Motor neuron (in vitro differentiated cells): ENCODE measurements at regions not wholly inside any gene's neighbourhood (a gene's known extent, or its start where the extent isn't known, plus 50 kb on each side); places are given as distances from the start of the nearest gene placed in this dataset.
A peak's percentile ranks its signal among the peaks of the same experiment; 100 is the strongest.

Experiments used
- ATAC-seq, 8 experiments: fragments of 200-7000 bp; cut with Tn5 transposase; replicated peaks in 6 of 8; 2 replicates each; pipeline ENCODE4 v1.8.0; 2021; ENCODE audit warnings: mild to moderate bottlenecking in 8 of 8, moderate library complexity in 8 of 8
- H3K27ac ChIP-seq, 2 donors: fragments of 250-450 bp; sonication (Bioruptor Pico); 2 replicates each; pipeline ENCODE4 v1.9.0; 2021; ENCODE audit warnings: antibody characterized with exemption in 2 of 2, mild to moderate bottlenecking in 2 of 2, moderate library complexity in 1 of 2
- H3K4me1 ChIP-seq, 2 donors: fragments of 250-450 bp; sonication (Bioruptor Pico); replicated peaks in 1 of 2; 2 replicates each; pipeline ENCODE4 v1.6.1; 2021; ENCODE audit warnings: antibody characterized with exemption in 2 of 2, mild to moderate bottlenecking in 2 of 2, moderate library complexity in 1 of 2
- H3K4me3 ChIP-seq, 5 donors: fragments of 250-450 bp; sonication (Bioruptor Pico); 2 replicates each; pipeline ENCODE4 v1.9.0; 2021; ENCODE audit warnings: antibody characterized with exemption in 5 of 5, mild to moderate bottlenecking in 5 of 5, moderate library complexity in 4 of 5
- WGBS, 10 experiments: fragments of 450-650 bp; shearing (Covaris generic); methylation state at CpG; one replicate each; pipeline ENCODE4 v1.0.0; 2022; 5-methylcytosine and 5-hydroxymethylcytosine counted together
- in situ Hi-C, 9 experiments: fragments of 400-800 bp; cut with MboI; loops; one replicate each; pipeline ENCODE4 v1.15.0; 2021; ENCODE audit warnings: low sequenced_read_pairs in 9 of 9, low pct_unique_long_range_greater_than_20kb in 2 of 9; ENCODE audit not compliant: unreplicated experiment in 9 of 9

- H3K27ac ChIP-seq: no peak overlapping the region
- no peak overlapping the region for H3K4me3 ChIP-seq
- 0 to 80% (median 47%) methylated on average over 1 to 5 of the region's 5 CpGs; no CpG with 5 or more reads in 1 of the 10 experiments for WGBS, 10 experiments
- peaks cover 0 to 8% of the 10 kb centered on the region in 2 donors for H3K4me1 ChIP-seq
- in situ Hi-C loops: no loop called here
- ATAC-seq: peak in 1 of 8 experiments; percentile 36
Measured at GRCh38 chr6:40176152-40176551, 241.9 kb upstream of the MOCS1 start.

- peaks cover 0 to 8% of the 10 kb centered on the region in 2 donors for H3K4me1 ChIP-seq
- ATAC-seq: no peak
- in situ Hi-C loops: no loop called here
- no peak overlapping the region for H3K4me3 ChIP-seq
- H3K27ac ChIP-seq: no peak overlapping the region
- 75 to 90% methylated on average over 2 of the region's 3 CpGs; no CpG with 5 or more reads in 8 of the 10 experiments for WGBS, 10 experiments
Measured at GRCh38 chr6:40172272-40172671, 238.0 kb upstream of the MOCS1 start.

- Histone ChIP-seq H3K27ac (no peak overlapping the region), H3K4me1 (peaks cover 0 to 8% of the 10 kb centered on the region in 2 donors), H3K4me3 (no peak overlapping the region)
- in situ Hi-C loops: no loop called here
- 0 to 60% (median 25%) methylated on average over 1 of the region's 1 CpG; no CpG with 5 or more reads in 6 of the 10 experiments for WGBS, 10 experiments
- peak in 2 of 8 experiments; percentile 94 to 97 for ATAC-seq
Measured at GRCh38 chr6:40171343-40171742, 237.1 kb upstream of the MOCS1 start.

GRCh38 chr6:40170856-40171255 lies 236.6 kb upstream of the MOCS1 start:
- Histone ChIP-seq H3K27ac (no peak overlapping the region), H3K4me1 (peaks cover 0 to 8% of the 10 kb centered on the region in 2 donors), H3K4me3 (no peak overlapping the region)
- ATAC-seq: peak in 1 of 8 experiments; percentile 47
- 0 to 60% (median 33%) methylated on average over 1 to 2 of the region's 2 CpGs; no CpG with 5 or more reads in 5 of the 10 experiments for WGBS, 10 experiments
- in situ Hi-C loops: no loop called here

GRCh38 chr6:40169878-40170277 lies 235.6 kb upstream of the MOCS1 start:
- peaks cover 0 to 8% of the 10 kb centered on the region in 2 donors for H3K4me1 ChIP-seq
- WGBS, 10 experiments: 0 to 87% (median 69%) methylated on average over 1 to 7 of the region's 7 CpGs; no CpG with 5 or more reads in 2 of the 10 experiments
- H3K4me3 ChIP-seq: no peak overlapping the region
- no peak overlapping the region for H3K27ac ChIP-seq
- no peak for ATAC-seq
- in situ Hi-C loops: no loop called here

GRCh38 chr6:40166963-40167362 lies 232.7 kb upstream of the MOCS1 start:
- H3K4me1 ChIP-seq: no peaks in the 10 kb centered on the region
- no peak for ATAC-seq
- no peak overlapping the region for H3K27ac ChIP-seq
- no peak overlapping the region for H3K4me3 ChIP-seq
- in situ Hi-C loops: no loop called here

- WGBS, 10 experiments: 18 to 100% (median 94%) methylated on average over 1 to 6 of the region's 7 CpGs; no CpG with 5 or more reads in 5 of the 10 experiments
- Histone ChIP-seq H3K4me3 (no peak overlapping the region), H3K27ac (no peak overlapping the region), H3K4me1 (no peaks in the 10 kb centered on the region)
- in situ Hi-C loops: no loop called here
- no peak for ATAC-seq
Measured at GRCh38 chr6:40165036-40165709, 230.9 kb upstream of the MOCS1 start.

- peak in 7 of 8 experiments; percentile 23 to 54 (median 38) for ATAC-seq
- in situ Hi-C loops: no loop called here
- WGBS, 10 experiments: 0 to 93% (median 61%) methylated on average over 1 to 6 of the region's 8 CpGs; no CpG with 5 or more reads in 2 of the 10 experiments
- H3K27ac ChIP-seq: no peak overlapping the region
- no peak overlapping the region for H3K4me3 ChIP-seq
- no peaks in the 10 kb centered on the region for H3K4me1 ChIP-seq
Measured at GRCh38 chr6:40164345-40164755, 230.1 kb upstream of the MOCS1 start.

GRCh38 chr6:40163924-40164323 lies 229.7 kb upstream of the MOCS1 start:
- H3K27ac ChIP-seq: no peak overlapping the region

GRCh38 chr6:40162074-40162473 lies 227.8 kb upstream of the MOCS1 start:
- no peak for ATAC-seq
- H3K4me1 ChIP-seq: no peaks in the 10 kb centered on the region
- H3K27ac ChIP-seq: no peak overlapping the region
- in situ Hi-C loops: no loop called here
- WGBS, 10 experiments: 0 to 80% (median 55%) methylated on average over 1 to 5 of the region's 5 CpGs; no CpG with 5 or more reads in 2 of the 10 experiments
- no peak overlapping the region for H3K4me3 ChIP-seq

More at GRCh38 chr6:40163924-40164323, 229.7 kb upstream of the MOCS1 start:
- ATAC-seq: no peak
- in situ Hi-C loops: no loop called here
- Histone ChIP-seq H3K4me1 (no peaks in the 10 kb centered on the region), H3K4me3 (no peak overlapping the region)
- WGBS, 10 experiments: 0 to 100% (median 61%) methylated on average over 1 to 3 of the region's 7 CpGs; no CpG with 5 or more reads in 1 of the 10 experiments

- Histone ChIP-seq H3K4me3 (no peak overlapping the region), H3K4me1 (no peaks in the 10 kb centered on the region), H3K27ac (no peak overlapping the region)
- WGBS, 10 experiments: 43 to 80% (median 68%) methylated on average over 1 to 3 of the region's 3 CpGs; no CpG with 5 or more reads in 5 of the 10 experiments
- in situ Hi-C loops: no loop called here
- ATAC-seq: no peak
Measured at GRCh38 chr6:40160826-40161225, 226.6 kb upstream of the MOCS1 start.

- Histone ChIP-seq H3K4me3 (no peak overlapping the region), H3K4me1 (no peaks in the 10 kb centered on the region), H3K27ac (no peak overlapping the region)
- ATAC-seq: no peak
- WGBS, 10 experiments: 0 to 55% (median 40%) methylated on average over 2 of the region's 2 CpGs; no CpG with 5 or more reads in 3 of the 10 experiments
- in situ Hi-C loops: no loop called here
Measured at GRCh38 chr6:40159865-40160264, 225.6 kb upstream of the MOCS1 start.

- in situ Hi-C loops: no loop called here
- 17 to 86% (median 57%) methylated on average over 2 to 9 of the region's 9 CpGs for WGBS, 10 experiments
Measured at GRCh38 chr6:40152701-40153436, 218.6 kb upstream of the MOCS1 start.

More at GRCh38 chr6:40152701-40153436, 218.6 kb upstream of the MOCS1 start:
- Histone ChIP-seq H3K27ac (no peak overlapping the region), H3K4me3 (no peak overlapping the region), H3K4me1 (no peaks in the 10 kb centered on the region)
- ATAC-seq: peak in 3 of 8 experiments; percentile 39 to 87 (median 50)
